Central memory CD4-positive, alpha-beta T cell (primary cell): ENCODE measurements at regions not wholly inside any gene's neighbourhood (a gene's known extent, or its start where the extent isn't known, plus 50 kb on each side); places are given as distances from the start of the nearest gene placed in this dataset.

ENCODE experiments used
- DNase-seq: peaks from one replicate; pipeline ENCODE4 v3.0.0; 2022

- no peak for DNase-seq
Measured at GRCh38 chr11:45436966-45437365, 150.8 kb upstream of the SYT13 start.

DNA sequence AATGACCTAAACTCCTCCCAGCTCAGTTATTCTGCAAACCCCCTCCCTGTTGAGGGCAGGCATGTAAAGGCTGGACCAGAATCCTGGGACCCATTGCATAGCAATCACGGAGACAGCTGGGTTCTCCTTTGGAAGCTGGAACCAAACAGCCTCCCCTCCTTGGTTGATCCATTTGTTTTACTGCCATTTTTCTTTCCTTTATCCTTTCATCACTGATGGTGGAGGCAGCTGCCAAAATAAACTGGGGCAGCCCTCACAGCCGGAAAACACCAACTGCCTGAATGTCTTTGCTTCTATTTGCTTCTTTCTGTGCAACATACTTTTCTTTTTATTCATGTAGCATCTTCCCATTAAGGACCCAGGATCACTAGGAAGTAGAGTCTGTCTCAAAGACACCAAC, 150.0 kb upstream of the SYT13 start:
- DNase-seq, result no peak

DNA sequence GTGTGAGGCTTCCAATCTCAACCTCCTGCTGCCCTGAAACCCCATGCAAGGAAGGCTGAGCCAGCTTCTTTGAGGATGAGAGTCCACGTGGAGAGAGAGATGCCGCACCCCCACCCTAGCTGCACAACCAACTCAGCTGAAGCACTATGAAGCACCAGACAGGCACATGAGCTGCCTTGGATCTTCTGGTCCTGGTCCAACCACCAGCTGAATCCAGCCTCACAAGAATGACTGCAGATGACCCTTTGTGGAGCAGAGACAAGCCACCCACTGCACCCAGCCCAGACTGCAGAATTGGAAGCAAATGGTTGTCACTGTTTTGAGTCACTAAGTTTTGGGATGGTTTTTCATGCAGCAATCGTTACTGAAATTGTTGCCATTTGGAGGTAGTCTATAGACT, 149.6 kb upstream of the SYT13 start:
- no peak for DNase-seq

DNA sequence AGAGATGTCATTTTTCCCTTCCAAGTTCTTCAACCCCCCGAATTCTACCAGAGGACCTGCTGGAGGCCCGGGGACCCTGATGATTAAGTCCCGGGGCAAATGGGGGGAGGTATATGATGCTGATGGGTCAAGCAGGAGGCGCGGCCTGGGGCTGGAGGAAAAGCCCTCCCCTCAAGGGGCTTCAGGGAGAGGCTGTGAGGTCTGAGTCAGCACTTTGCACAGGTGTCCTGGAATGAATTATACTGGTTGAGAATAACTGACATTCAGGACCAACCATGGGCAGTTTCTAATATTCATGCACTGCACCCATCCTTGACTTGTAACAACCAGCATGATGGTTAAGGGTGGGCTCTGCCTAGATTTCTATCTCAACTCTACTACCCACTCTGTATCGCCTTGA, 146.8 kb upstream of the SYT13 start:
- DNase-seq, result no peak

DNA sequence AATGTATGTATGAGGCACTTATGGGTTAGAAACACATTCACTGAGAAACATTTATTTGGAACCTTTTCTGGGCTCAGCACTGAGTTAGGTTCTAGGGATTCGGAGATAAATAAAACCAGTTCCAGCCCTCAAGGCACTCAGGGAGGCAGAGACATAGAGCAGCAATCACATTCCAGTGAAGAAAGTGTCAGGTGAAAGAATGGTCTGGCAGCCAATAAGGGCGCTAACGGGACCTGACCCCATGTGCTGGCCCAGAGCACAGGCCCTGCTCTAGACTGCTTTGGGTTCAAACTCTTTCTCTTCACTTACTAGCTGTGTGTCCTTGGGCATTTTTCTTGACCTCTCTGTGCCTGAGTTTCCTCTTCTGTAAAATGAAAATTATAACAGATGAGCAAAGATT, 146.0 kb upstream of the SYT13 start:
- no peak for DNase-seq

DNA sequence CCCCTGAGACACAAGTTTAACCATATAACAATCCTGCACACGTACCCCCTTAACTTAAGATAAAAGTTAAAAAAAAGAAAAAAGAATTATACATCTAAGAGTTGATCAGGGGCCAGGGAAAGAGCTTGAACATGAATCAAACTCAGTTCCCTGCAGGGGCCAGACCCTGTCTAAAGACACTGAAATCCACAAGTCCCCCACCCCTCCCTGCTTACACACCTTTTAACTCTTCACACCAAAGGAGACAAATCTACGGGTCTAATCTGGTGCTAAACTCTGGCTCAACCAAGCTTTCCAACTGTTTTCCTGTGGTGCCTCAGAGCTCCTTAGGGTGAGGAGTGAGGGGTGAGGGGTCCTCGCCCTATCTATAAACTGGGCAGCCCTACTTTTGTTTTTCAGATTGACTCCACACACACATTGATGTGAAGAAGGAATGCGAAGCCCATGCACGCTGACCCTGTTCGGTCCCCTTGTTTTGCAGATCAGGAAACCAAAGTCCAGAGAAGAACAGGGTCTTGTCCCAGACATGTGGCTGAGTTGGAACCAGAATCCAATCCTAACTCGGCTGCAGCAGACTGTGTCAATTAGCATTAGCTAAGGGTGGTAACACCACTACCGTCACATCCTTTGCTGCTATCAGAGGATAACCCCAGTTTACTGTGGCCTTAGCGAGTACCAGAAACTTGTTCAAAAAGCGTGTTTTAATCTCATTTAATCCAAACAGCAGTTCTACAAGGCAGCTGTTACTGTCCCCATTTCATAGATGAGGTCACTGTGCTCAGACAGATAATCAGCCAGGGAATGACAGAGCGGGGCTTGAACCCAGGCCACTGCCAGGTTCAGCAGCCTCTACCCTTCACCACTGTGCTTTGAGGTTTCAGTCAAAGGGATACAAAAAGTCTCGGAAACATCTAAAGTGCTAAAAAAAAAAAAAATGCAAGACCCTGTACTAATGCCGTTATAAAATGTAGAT, 145.2 kb upstream of the SYT13 start:
- no peak for DNase-seq

DNA sequence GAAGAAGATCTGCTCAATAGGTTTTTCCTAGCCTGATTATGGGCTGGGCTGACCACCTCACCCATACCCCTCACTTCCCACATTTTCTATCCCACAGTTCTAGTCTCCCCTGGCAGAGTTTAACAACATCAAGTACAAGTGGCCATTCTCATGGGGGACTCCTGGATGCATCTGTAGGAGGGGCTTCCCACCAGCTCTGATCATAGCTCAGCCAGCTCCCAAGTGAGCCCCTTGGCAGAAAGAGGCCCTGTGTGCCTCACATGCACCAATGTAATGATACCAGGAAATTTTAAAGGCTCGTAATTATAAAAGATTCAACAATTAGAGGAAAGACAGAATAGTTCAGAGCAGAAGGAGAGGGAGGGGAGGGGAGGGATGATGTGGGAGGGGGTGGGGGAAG, 144.2 kb upstream of the SYT13 start:
- DNase-seq, result no peak

- DNase-seq, result no peak
Measured at GRCh38 chr11:45429719-45430118, 143.6 kb upstream of the SYT13 start.

GRCh38 chr11:45428541-45429230, 142.5 kb upstream of the SYT13 start:
- DNase-seq, result no peak

- no peak for DNase-seq
Measured at GRCh38 chr11:45428116-45428515, 142.0 kb upstream of the SYT13 start.

GRCh38 chr11:45424411-45425180, 138.5 kb upstream of the SYT13 start:
- no peak for DNase-seq

DNA sequence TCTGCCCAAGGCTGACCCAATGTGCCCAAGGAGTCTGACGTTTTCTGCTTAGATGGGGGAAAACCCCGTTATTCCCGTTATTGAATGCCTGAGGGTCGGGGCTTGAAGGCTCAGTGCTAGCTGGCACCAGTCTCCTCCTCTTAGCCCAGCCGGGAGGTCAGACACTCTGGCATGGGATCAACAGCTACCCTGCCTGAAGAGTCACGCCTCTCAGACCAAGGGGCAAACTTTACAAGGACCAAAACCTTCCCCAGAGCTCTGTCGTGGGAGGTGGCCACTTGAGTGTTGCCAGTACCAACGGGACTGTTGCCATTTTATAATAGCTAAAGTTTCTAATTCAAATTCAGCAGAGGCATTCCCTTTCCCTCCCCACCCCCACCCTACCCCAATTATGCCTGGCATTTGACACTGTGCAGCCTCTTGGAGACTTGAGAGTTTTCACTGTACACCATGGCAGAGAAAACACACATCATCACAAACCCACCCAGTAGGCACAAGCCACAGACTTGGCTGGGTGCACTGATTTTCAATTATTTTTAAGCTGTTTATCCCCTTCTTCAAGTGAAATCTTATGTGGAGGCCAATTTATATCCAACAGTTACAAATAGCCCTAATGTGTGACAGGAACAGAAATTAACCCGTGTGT, 137.5 kb upstream of the SYT13 start:
- DNase-seq, result no peak

GRCh38 chr11:45423036-45423435, 136.9 kb upstream of the SYT13 start:
- DNase-seq, result no peak

DNA sequence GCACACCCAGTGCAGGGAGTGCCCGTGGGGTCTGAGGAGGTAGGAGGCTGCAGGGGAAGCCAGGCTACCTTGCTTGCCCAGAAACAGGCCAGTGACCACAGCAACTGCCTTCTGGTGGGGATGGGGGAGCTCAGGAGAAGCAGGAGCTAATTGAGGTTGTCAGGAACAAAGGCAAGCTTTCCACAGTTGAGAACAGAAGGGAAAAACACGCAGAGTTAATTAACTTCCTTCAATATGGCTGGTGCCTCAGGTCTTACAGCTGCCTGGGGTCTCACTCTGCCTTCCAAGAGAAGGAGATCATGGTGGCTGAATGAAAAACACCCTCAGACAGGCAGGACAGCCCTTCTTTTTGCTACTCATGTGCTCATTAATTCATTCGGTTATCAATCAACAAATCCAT, 127.9 kb upstream of the SYT13 start:
- no peak for DNase-seq

- DNase-seq, result no peak
Measured at GRCh38 chr11:45413156-45413858, 127.2 kb upstream of the SYT13 start.

DNA sequence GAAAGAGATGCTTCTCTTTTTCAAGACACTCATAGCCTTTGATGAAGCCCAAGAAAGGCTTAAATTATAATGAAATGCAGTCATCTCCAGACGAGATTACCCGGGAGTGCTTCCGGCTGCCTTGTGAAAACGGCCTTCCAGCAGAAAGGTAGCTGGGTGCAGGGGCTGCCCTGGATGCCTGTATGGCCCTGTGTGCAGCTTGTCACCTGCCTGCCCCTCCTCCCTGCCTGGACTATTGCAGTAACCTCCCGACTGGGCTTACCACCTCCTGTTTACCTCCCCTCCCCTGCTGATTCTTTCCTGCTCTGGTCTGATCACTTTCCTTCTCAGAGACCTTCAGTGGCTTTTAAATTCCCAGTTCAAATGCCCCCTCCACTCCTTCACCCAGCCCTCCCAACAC, 126.4 kb upstream of the SYT13 start:
- no peak for DNase-seq

DNA sequence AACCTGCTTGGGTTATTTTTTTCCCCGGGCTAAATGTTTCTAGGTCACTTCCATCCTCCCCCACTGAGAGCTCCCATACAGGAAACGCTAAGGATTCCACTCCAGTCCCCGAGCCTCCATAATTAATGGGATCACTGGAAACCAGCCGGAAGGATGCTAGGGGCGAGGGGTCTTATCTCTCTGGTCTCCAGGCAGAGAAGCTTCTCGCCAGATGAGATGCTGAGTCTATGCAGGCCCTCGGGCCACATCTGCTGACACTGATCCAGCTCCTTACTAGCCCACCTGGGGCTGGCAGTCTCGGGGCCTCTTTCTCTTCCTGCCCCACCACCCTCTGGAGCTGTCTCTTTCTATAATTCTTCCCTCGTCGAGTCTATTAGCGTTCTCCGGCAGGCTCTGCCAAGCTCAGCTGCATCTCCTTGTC, 125.9 kb upstream of the SYT13 start:
- DNase-seq, result no peak

DNA sequence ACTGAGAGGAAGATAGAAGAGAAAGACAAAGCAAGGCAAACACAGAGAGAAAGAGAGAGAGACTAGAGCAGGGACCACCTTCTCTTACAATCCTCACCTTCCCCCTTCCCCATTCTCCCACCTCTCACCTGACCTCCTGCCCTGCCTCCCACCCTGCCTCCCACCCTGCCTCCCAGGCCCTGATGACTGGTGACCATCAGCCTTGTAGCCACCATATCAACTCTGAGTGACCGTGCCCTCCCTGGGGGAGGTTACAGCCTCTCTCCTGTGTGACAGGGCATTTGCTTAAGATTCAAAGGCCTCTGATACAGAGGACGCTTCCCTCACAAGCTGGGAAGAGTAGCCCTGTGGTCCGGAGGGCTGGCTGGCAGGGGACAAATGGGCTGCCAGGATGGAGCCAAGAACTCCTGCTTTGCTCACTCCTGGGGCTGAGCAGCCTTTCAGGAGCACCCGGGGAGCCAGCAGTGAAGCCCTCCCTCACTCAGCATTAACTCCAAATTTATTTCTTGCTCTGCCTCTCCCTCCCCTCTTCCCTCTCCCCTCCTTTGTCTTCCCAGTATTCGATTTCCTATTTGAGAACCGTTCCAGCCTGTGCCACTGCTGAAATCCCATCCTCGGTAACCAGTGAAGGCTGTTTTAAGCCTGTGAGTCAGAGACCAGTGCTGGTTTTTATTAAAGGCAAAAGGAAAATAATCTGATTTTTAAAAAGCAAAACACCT, 125.2 kb upstream of the SYT13 start:
- DNase-seq, result no peak

DNA sequence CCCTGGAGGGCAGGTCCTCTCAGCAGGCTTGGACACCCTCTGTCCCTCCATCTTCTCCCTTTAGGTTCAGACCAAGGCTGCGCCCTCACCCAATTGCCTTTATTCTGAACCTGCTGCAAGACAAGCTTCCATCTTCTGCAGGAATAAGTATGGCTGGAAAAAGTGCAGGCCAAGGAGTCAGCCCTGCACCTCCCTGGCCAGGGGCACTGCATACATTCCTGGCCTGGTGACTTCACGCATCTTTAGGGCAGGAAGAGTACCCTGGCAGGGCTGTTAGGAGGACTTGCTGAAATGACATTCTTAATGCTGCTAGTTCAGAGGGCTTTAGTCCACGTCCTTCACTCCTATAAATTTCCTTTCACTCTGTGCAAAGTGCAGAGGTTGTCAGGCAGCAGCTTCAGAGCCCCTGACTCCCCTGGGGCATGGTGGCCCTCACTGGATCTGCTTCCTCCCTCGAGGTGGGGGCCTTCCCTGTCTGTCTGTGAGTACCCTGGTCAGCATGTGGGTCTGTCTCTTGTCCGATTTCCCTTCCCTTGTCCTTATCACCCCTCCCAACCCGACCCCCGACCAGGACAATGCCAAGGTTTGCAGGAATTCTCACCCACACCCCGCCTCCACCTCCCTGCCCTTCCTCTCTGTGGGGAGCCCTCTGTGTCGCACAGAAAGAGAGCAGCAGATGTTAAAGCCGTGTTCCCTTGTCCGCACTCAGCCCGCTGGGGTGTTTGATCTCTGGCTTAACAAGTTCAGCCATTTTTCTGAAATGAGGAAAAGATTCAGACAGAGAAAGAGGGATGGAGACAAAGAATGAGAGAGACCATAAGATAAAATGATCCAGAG, 124.5 kb upstream of the SYT13 start:
- no peak for DNase-seq

- no peak for DNase-seq
Measured at GRCh38 chr11:45409587-45409986, 123.4 kb upstream of the SYT13 start.

DNA sequence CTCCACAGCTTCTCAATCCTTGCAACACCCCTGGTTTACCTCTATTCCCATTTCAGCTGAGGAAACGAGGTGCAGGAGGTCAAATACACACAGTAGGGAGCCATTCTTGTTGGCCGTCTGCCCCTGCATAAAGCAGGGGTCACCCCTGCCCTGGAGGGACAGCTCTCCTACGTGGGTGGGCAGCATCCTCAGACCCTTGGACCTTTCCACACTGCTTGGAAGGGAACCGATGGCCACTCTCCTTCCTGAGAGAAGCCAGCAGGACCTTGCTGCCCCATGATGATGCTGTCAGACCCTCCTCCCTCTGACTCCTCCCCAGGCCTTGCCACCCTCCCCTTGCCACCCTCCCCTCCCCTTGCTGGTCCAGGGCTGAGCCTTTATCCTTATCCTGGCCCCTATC, 121.1 kb upstream of the SYT13 start:
- DNase-seq, result no peak
